ENCODE measurements at regions not wholly inside any gene's neighbourhood (a gene's known extent, or its start where the extent isn't known, plus 50 kb on each side); places are given as distances from the start of the nearest gene placed in this dataset.

GRCh38 chr12:44961887-44962286 is 85.8 kb upstream of the NELL2 start:
- no peak overlapping the region for H3K9ac ChIP-seq (ENCODE audit: insufficient read depth in 1 of 2, low read length in 2 of 2)
- ATAC-seq (ENCODE audit: insufficient read depth, low FRiP score) (no peak), DNase-seq (no peak)
- H3K36me3 ChIP-seq (ENCODE audit: control insufficient read depth in 4 of 4, insufficient read depth in 4 of 4, low read length in 4 of 4): no peaks in the 10 kb centered on the region
- TF ChIP-seq CTCF (IDR thresholded peaks at IDR 0.05; ENCODE audit: control extremely low read depth, extremely low read depth): no peak
- H3K4me1 ChIP-seq (ENCODE audit: control insufficient read depth in 5 of 5, insufficient read depth in 5 of 5, low read length in 5 of 5): no peaks in the 10 kb centered on the region
- H3K4me3 ChIP-seq: no peak overlapping the region
- 61 to 73% methylated on average over 3 of the region's 3 CpGs for whole genome bisulfite sequencing, 2 donors
- no peak overlapping the region for H3K27ac ChIP-seq (ENCODE audit: low read depth in 1 of 2, low read length in 1 of 2)
- H3K27me3 ChIP-seq (ENCODE audit: control insufficient read depth in 3 of 3, insufficient read depth in 3 of 3, low read length in 2 of 3): no peaks in the 10 kb centered on the region
- peaks cover 0 to 6% (median 0%) of the 10 kb centered on the region in 4 donors for H3K9me3 ChIP-seq (ENCODE audit: control insufficient read depth in 4 of 4, insufficient read depth in 3 of 4, low read length in 3 of 4)

- no peak for DNase-seq
- TF ChIP-seq CTCF (IDR thresholded peaks at IDR 0.05; ENCODE audit: control extremely low read depth, extremely low read depth): no peak
- Histone ChIP-seq H3K9ac (ENCODE audit: insufficient read depth in 1 of 2, low read length in 2 of 2) (no peak overlapping the region), H3K27me3 (ENCODE audit: control insufficient read depth in 3 of 3, insufficient read depth in 3 of 3, low read length in 2 of 3) (no peaks in the 10 kb centered on the region), H3K9me3 (ENCODE audit: control insufficient read depth in 4 of 4, insufficient read depth in 3 of 4, low read length in 3 of 4) (peaks cover 0 to 6% (median 0%) of the 10 kb centered on the region in 4 donors), H3K4me1 (ENCODE audit: control insufficient read depth in 5 of 5, insufficient read depth in 5 of 5, low read length in 5 of 5) (no peaks in the 10 kb centered on the region), H3K36me3 (ENCODE audit: control insufficient read depth in 4 of 4, insufficient read depth in 4 of 4, low read length in 4 of 4) (no peaks in the 10 kb centered on the region), H3K27ac (ENCODE audit: low read depth in 1 of 2, low read length in 1 of 2) (no peak overlapping the region), H3K4me3 (no peak overlapping the region)
- no peak for ATAC-seq (ENCODE audit: insufficient read depth, low FRiP score)
- WGBS, 2 donors: 87 to 88% methylated on average over 3 of the region's 3 CpGs
Measured at GRCh38 chr12:44960856-44961255, 84.7 kb upstream of the NELL2 start.

- no peaks in the 10 kb centered on the region for H3K36me3 ChIP-seq (ENCODE audit: control insufficient read depth in 4 of 4, insufficient read depth in 4 of 4, low read length in 4 of 4)
- H3K4me1 ChIP-seq (ENCODE audit: control insufficient read depth in 5 of 5, insufficient read depth in 5 of 5, low read length in 5 of 5): no peaks in the 10 kb centered on the region
- H3K27me3 ChIP-seq (ENCODE audit: control insufficient read depth in 3 of 3, insufficient read depth in 3 of 3, low read length in 2 of 3): no peaks in the 10 kb centered on the region
- H3K9ac ChIP-seq (ENCODE audit: insufficient read depth in 1 of 2, low read length in 2 of 2): no peak overlapping the region
- H3K4me3 ChIP-seq: no peak overlapping the region
- TF ChIP-seq CTCF (IDR thresholded peaks at IDR 0.05; ENCODE audit: control extremely low read depth, extremely low read depth): no peak
- H3K27ac ChIP-seq (ENCODE audit: low read depth in 1 of 2, low read length in 1 of 2): no peak overlapping the region
- ATAC-seq (ENCODE audit: insufficient read depth, low FRiP score): no peak
- H3K9me3 ChIP-seq (ENCODE audit: control insufficient read depth in 4 of 4, insufficient read depth in 3 of 4, low read length in 3 of 4): peaks cover 0 to 6% (median 0%) of the 10 kb centered on the region in 4 donors
- WGBS, 2 donors: 78 to 80% methylated on average over 3 of the region's 3 CpGs
- DNase-seq: no peak
Measured at GRCh38 chr12:44960423-44960822, 84.3 kb upstream of the NELL2 start.

- Histone ChIP-seq H3K9ac (ENCODE audit: insufficient read depth in 1 of 2, low read length in 2 of 2) (no peak overlapping the region), H3K36me3 (ENCODE audit: control insufficient read depth in 4 of 4, insufficient read depth in 4 of 4, low read length in 4 of 4) (no peaks in the 10 kb centered on the region), H3K4me1 (ENCODE audit: control insufficient read depth in 5 of 5, insufficient read depth in 5 of 5, low read length in 5 of 5) (no peaks in the 10 kb centered on the region), H3K4me3 (no peak overlapping the region), H3K27me3 (ENCODE audit: control insufficient read depth in 3 of 3, insufficient read depth in 3 of 3, low read length in 2 of 3) (no peaks in the 10 kb centered on the region), H3K27ac (ENCODE audit: low read depth in 1 of 2, low read length in 1 of 2) (no peak overlapping the region), H3K9me3 (ENCODE audit: control insufficient read depth in 4 of 4, insufficient read depth in 3 of 4, low read length in 3 of 4) (no peaks in the 10 kb centered on the region)
- no peak for ATAC-seq (ENCODE audit: insufficient read depth, low FRiP score)
- no peak for DNase-seq
- 83 to 89% methylated on average over 1 of the region's 1 CpG for WGBS, 2 donors
- TF ChIP-seq CTCF (IDR thresholded peaks at IDR 0.05; ENCODE audit: control extremely low read depth, extremely low read depth): no peak
Measured at GRCh38 chr12:44947163-44947562, 71.0 kb upstream of the NELL2 start.
